Glutamatergic neuron (in vitro differentiated cells): ENCODE measurements at regions not wholly inside any gene's neighbourhood (a gene's known extent, or its start where the extent isn't known, plus 50 kb on each side); places are given as distances from the start of the nearest gene placed in this dataset.

Experiments
- DNase-seq: peaks from one replicate; pipeline ENCODE4 v3.0.0; 2022
- H3K27ac Mint-ChIP-seq: one replicate; pipeline ENCODE4 v1.8.0; 2020; ENCODE audit warnings: mild to moderate bottlenecking, mixed read lengths, inconsistent platforms; ENCODE audit not compliant: unreplicated experiment
- H3K27me3 Mint-ChIP-seq: one replicate; pipeline ENCODE4 v1.8.0; 2020; ENCODE audit warnings: mild to moderate bottlenecking, moderate library complexity, mixed read lengths, inconsistent platforms; ENCODE audit not compliant: unreplicated experiment
- H3K36me3 Mint-ChIP-seq: one replicate; pipeline ENCODE4 v1.8.0; 2020; ENCODE audit warnings: mild to moderate bottlenecking, mixed read lengths, inconsistent platforms; ENCODE audit not compliant: unreplicated experiment
- H3K4me1 Mint-ChIP-seq: one replicate; pipeline ENCODE4 v1.8.0; 2020; ENCODE audit warnings: mild to moderate bottlenecking, low read depth, mixed read lengths, inconsistent platforms; ENCODE audit not compliant: unreplicated experiment
- H3K4me3 Mint-ChIP-seq: one replicate; pipeline ENCODE4 v1.8.0; 2020; ENCODE audit warnings: mild to moderate bottlenecking, mixed read lengths, inconsistent platforms; ENCODE audit not compliant: unreplicated experiment
- H3K9me3 Mint-ChIP-seq: one replicate; pipeline ENCODE4 v1.8.0; 2020; ENCODE audit warnings: mild to moderate bottlenecking, moderate library complexity, mixed read lengths, inconsistent platforms; ENCODE audit not compliant: unreplicated experiment
- TF ChIP-seq, protein P1 (sequence below): fragments of 200-600 bp; sonication (generic); IDR thresholded peaks from one replicate; pipeline ENCODE4 v1.5.0; 2021; ENCODE audit not compliant: partially characterized antibody, unreplicated experiment

DNA sequence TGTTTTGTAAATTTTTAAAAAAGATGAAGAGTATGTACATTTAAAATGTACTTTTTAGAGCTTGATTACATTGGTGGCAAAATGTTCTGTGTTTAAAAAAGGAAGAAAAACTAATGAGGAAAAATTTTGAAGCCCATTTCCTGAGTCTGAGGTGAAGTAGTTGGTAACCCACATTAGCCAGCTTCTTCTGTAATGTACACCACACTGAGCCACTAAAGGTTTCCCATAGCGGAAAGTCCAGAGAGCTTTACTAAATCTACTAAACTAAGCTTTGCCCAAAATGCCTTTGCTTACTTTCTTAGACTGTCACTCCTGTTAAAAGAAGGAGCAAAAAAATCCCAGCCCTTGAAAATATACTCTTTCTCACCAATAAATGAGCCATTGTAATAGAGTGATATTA, 804.8 kb upstream of the ZEB2 start:
- TF ChIP-seq, protein P1, sequence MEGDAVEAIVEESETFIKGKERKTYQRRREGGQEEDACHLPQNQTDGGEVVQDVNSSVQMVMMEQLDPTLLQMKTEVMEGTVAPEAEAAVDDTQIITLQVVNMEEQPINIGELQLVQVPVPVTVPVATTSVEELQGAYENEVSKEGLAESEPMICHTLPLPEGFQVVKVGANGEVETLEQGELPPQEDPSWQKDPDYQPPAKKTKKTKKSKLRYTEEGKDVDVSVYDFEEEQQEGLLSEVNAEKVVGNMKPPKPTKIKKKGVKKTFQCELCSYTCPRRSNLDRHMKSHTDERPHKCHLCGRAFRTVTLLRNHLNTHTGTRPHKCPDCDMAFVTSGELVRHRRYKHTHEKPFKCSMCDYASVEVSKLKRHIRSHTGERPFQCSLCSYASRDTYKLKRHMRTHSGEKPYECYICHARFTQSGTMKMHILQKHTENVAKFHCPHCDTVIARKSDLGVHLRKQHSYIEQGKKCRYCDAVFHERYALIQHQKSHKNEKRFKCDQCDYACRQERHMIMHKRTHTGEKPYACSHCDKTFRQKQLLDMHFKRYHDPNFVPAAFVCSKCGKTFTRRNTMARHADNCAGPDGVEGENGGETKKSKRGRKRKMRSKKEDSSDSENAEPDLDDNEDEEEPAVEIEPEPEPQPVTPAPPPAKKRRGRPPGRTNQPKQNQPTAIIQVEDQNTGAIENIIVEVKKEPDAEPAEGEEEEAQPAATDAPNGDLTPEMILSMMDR, result no peak
- Mint-ChIP-seq H3K27ac (no peak overlapping the region), H3K9me3 (no peaks in the 10 kb centered on the region), H3K27me3 (no peaks in the 10 kb centered on the region), H3K4me1 (peaks cover 3% of the 10 kb centered on the region), H3K4me3 (no peak overlapping the region), H3K36me3 (no peaks in the 10 kb centered on the region)
- DNase-seq, result no peak

DNA sequence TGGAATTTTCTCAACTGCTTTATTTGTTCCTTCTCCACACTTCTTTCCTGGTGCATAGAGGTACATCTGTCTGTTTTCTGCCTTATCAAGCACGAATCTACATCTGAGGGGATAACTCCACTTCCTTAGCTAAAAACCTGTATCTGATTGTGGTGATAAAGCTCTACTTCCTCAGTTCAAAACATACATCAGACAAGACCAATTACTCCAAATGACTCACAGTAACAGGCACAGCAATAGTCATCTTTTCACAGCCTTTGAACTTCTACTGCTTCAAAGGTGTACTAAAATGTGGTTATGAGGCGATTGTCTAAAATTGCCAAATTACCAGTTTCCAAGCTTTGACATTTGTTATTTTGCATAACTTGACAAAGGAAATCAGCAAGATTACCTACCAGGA, 803.6 kb upstream of the ZEB2 start:
- DNase-seq, result no peak
- Mint-ChIP-seq H3K9me3 (no peaks in the 10 kb centered on the region), H3K36me3 (no peaks in the 10 kb centered on the region), H3K4me1 (peaks cover 3% of the 10 kb centered on the region), H3K4me3 (no peak overlapping the region), H3K27ac (no peak overlapping the region), H3K27me3 (no peaks in the 10 kb centered on the region)
- TF ChIP-seq, protein P1, result no peak

DNA sequence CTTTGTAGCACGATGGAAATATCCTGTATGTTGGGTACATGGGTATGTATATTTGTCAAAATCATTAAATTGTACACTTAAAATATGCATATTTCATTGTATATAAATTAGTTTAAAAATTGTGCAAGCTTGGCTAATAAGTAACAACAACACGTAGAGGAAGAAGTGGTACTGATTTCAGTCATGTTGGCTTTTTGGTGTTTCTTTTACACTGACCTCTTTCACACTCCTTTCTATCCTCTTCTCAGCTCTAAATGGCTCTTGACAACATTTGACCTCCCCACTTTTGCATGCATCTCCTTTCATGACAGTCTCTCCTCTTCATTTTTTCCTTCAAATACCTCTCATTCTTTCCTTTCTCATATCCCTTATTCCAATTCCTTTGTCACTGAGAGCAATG, 801.4 kb upstream of the ZEB2 start:
- H3K36me3 Mint-ChIP-seq, result no peaks in the 10 kb centered on the region
- H3K4me3 Mint-ChIP-seq, result no peak overlapping the region
- H3K4me1 Mint-ChIP-seq, result peaks cover 3% of the 10 kb centered on the region
- no peak overlapping the region for H3K27ac Mint-ChIP-seq
- DNase-seq, result no peak
- H3K9me3 Mint-ChIP-seq, result no peaks in the 10 kb centered on the region
- H3K27me3 Mint-ChIP-seq, result no peaks in the 10 kb centered on the region
- TF ChIP-seq, protein P1, result no peak

DNA sequence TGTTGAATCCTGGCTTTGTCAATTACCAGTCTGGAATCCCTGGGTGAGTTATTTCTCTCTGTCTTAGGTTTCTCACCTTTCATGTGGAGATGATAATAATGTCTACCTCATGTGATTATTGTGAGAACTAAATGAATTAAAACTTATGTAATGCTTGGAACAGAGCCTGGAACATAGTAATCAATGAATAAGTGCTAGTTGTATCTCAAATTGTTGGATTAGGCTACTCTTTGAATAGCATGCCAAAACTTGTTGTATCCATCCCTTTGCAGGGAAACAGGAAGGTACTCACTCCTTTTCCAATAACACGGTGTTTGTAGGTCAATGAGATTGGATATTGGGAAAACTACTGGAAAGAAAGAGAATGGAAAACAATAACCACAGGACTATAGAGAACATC, 796.6 kb upstream of the ZEB2 start:
- TF ChIP-seq, protein P1, result no peak
- Mint-ChIP-seq H3K4me1 (no peaks in the 10 kb centered on the region), H3K27me3 (no peaks in the 10 kb centered on the region), H3K36me3 (peaks cover 7% of the 10 kb centered on the region), H3K9me3 (peaks cover 3% of the 10 kb centered on the region), H3K4me3 (no peak overlapping the region), H3K27ac (no peak overlapping the region)
- DNase-seq, result no peak

DNA sequence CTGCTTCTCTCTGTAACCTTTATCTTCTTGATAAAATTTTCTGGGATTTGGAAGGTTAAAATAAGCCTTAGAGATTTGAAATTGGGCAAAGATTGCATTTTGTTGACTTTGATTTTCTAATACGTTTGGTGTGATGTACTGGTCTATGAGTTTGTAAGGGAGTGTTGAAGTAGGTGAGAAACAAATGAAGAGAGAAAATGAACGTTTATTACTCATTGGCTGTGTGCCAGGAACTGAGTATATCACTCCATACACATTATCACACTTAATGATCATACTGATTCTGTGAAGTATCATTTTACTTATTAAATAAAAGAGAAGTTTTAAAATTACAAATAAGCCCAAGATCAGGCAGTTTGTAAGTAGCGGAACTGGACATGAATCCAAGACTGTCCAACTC, 795.1 kb upstream of the ZEB2 start:
- TF ChIP-seq, protein P1, result no peak
- no peak for DNase-seq
- Mint-ChIP-seq H3K4me3 (no peak overlapping the region), H3K4me1 (no peaks in the 10 kb centered on the region), H3K27me3 (no peaks in the 10 kb centered on the region), H3K36me3 (peaks cover 7% of the 10 kb centered on the region), H3K9me3 (peaks cover 3% of the 10 kb centered on the region), H3K27ac (no peak overlapping the region)
